Osteoblast (primary cell): ENCODE measurements at regions not wholly inside any gene's neighbourhood (a gene's known extent, or its start where the extent isn't known, plus 50 kb on each side); places are given as distances from the start of the nearest gene placed in this dataset.

Experiments used
- DNase-seq: peaks from one replicate; pipeline ENCODE4 v3.0.0; 2011; ENCODE audit warnings: low spot score, mixed read lengths; ENCODE audit not compliant: insufficient read length; ENCODE audit errors: missing footprints
- H2AFZ ChIP-seq: 2 replicates; pipeline ENCODE4 v1.6.0; 2011; ENCODE audit warnings: mild to moderate bottlenecking, low read length
- H3K27ac ChIP-seq: 2 replicates; pipeline ENCODE4 v1.5.1; 2011; ENCODE audit warnings: mild to moderate bottlenecking, low read depth, low read length, moderate library complexity
- H3K27me3 ChIP-seq: 2 replicates; pipeline ENCODE4 v1.6.0; 2012; ENCODE audit warnings: mild to moderate bottlenecking, control low read depth, inconsistent platforms, low read length, moderate library complexity; ENCODE audit not compliant: insufficient read depth
- H3K36me3 ChIP-seq: 2 replicates; pipeline ENCODE4 v1.5.1; 2011; ENCODE audit warnings: mild to moderate bottlenecking, low read length, control low read depth, moderate library complexity; ENCODE audit not compliant: insufficient read depth
- H3K4me1 ChIP-seq: 2 replicates; pipeline ENCODE4 v1.5.1; 2011; ENCODE audit warnings: mild to moderate bottlenecking, low read length, control low read depth, moderate library complexity; ENCODE audit not compliant: insufficient read depth
- H3K4me2 ChIP-seq: 2 replicates; pipeline ENCODE4 v1.6.0; 2011; ENCODE audit warnings: mild to moderate bottlenecking, low read length; ENCODE audit not compliant: insufficient read depth
- H3K4me3 ChIP-seq: fragments of 200-600 bp; sonication (generic); 3 replicates; pipeline ENCODE4 v1.5.1; 2012; ENCODE audit warnings: mild to moderate bottlenecking, low read length, inconsistent platforms; ENCODE audit not compliant: insufficient read depth
- H3K79me2 ChIP-seq: 2 replicates; pipeline ENCODE4 v1.6.0; 2012; ENCODE audit warnings: mild to moderate bottlenecking, low read length, control low read depth, inconsistent platforms; ENCODE audit not compliant: insufficient read depth
- H3K9me3 ChIP-seq: 2 replicates; pipeline ENCODE4 v1.5.1; 2011; ENCODE audit warnings: low read depth, low read length, control low read depth
- H4K20me1 ChIP-seq: 2 replicates; pipeline ENCODE4 v1.6.0; 2012; ENCODE audit warnings: mild to moderate bottlenecking, low read length, control low read depth; ENCODE audit not compliant: insufficient read depth
- TF ChIP-seq, protein P1 (sequence below): IDR thresholded peaks from 2 replicates; pipeline ENCODE4 v1.5.1; 2011; ENCODE audit warnings: mild to moderate bottlenecking, low read depth, low read length, moderate library complexity; ENCODE audit errors: extremely low read depth

DNA sequence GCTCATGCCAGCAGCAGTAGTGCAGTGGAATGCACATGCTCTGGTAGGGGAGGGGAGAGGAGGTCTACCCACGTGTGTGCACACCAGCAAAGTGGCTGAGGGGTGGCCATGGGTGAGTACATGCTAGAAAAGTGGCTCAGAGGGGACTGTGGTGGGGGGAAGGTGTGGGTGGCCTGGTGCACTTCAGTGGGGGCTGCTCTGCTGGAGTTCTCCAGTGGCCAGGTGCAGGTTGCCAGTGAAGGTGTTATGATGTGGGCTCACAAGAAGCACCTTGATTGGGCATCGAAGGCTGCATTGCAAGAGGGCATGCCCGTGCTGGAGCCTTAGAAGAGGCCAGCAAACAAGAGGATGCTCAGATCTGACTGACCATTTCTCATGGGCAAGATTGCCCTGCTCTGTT, 613.6 kb upstream of the PHF14 start:
- H3K9me3 ChIP-seq = peaks cover 2% of the 10 kb centered on the region
- TF ChIP-seq, protein P1, sequence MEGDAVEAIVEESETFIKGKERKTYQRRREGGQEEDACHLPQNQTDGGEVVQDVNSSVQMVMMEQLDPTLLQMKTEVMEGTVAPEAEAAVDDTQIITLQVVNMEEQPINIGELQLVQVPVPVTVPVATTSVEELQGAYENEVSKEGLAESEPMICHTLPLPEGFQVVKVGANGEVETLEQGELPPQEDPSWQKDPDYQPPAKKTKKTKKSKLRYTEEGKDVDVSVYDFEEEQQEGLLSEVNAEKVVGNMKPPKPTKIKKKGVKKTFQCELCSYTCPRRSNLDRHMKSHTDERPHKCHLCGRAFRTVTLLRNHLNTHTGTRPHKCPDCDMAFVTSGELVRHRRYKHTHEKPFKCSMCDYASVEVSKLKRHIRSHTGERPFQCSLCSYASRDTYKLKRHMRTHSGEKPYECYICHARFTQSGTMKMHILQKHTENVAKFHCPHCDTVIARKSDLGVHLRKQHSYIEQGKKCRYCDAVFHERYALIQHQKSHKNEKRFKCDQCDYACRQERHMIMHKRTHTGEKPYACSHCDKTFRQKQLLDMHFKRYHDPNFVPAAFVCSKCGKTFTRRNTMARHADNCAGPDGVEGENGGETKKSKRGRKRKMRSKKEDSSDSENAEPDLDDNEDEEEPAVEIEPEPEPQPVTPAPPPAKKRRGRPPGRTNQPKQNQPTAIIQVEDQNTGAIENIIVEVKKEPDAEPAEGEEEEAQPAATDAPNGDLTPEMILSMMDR = no peak

DNA sequence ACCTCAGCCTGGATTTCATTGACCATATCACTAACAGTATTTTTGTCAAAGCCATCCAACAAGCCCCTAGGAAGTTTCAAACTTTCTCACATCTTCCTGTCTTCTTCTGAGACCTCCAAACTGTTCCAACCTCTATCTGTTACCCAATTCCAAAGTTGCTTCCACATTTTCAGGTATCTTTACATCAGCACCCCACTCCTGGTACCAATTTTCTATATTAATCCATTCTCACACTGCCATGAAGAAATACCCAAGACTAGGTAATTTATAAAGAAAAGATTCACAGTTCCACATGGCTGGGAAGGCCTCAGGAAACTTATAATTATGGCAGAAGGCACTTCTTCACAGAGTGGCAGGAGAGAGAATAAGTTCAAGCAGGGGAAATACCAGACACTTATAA, 571.9 kb upstream of the PHF14 start:
- no peak overlapping the region for H2AFZ ChIP-seq
- TF ChIP-seq, protein P1 = no peak
- H3K4me3 ChIP-seq = no peak overlapping the region
- H3K79me2 ChIP-seq = no peaks in the 10 kb centered on the region
- no peaks in the 10 kb centered on the region for H3K36me3 ChIP-seq
- no peak overlapping the region for H3K4me2 ChIP-seq
- H3K27ac ChIP-seq = no peak overlapping the region
- no peak for DNase-seq
- H3K9me3 ChIP-seq = peaks cover 6% of the 10 kb centered on the region
- H3K27me3 ChIP-seq = no peaks in the 10 kb centered on the region
- no peaks in the 10 kb centered on the region for H3K4me1 ChIP-seq
- H4K20me1 ChIP-seq = no peaks in the 10 kb centered on the region

More for the DNA sequence above, 613.6 kb upstream of the PHF14 start:
- H3K27me3 ChIP-seq = no peaks in the 10 kb centered on the region
- H3K36me3 ChIP-seq = no peaks in the 10 kb centered on the region
- H2AFZ ChIP-seq = no peak overlapping the region
- no peak for DNase-seq
- H3K4me2 ChIP-seq = no peak overlapping the region
- no peaks in the 10 kb centered on the region for H3K4me1 ChIP-seq
- H4K20me1 ChIP-seq = no peaks in the 10 kb centered on the region
- H3K4me3 ChIP-seq = no peak overlapping the region
- H3K27ac ChIP-seq = no peak overlapping the region
- no peaks in the 10 kb centered on the region for H3K79me2 ChIP-seq

DNA sequence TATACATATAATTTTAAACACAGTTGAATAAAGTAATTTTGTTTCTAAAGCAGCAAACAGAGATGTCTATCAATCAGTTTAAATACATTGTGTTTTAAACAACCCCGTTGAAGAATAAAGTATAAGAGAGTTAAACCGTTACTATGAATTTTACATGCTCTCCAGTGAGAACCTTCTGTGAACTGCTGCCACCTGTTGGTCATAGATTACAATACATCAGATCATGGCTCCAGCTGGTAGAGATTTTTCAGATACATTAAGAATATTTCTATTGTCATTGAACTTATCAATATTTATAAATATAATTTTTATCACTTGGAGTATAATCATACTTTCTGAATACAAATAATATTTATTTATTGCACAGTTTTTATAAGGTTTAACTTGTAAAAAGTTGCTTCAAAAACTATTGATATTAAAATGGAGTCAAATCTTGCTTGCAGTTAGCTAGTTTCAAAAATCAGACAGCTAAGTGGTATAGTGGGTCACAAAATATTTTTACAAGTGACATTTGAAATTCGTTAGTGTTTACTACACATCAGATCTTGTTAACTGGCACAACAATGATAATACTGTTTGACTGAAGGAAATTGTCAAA, 561.2 kb upstream of the PHF14 start:
- TF ChIP-seq, protein P1 = peak; percentile 51
- Histone ChIP-seq H4K20me1 (no peaks in the 10 kb centered on the region), H3K9me3 (no peaks in the 10 kb centered on the region), H3K4me2 (no peak overlapping the region), H3K27me3 (no peaks in the 10 kb centered on the region), H3K36me3 (no peaks in the 10 kb centered on the region), H3K27ac (no peak overlapping the region), H3K4me3 (no peak overlapping the region), H3K4me1 (no peaks in the 10 kb centered on the region), H2AFZ (no peak overlapping the region), H3K79me2 (no peaks in the 10 kb centered on the region)
- peak; percentile 37 for DNase-seq

DNA sequence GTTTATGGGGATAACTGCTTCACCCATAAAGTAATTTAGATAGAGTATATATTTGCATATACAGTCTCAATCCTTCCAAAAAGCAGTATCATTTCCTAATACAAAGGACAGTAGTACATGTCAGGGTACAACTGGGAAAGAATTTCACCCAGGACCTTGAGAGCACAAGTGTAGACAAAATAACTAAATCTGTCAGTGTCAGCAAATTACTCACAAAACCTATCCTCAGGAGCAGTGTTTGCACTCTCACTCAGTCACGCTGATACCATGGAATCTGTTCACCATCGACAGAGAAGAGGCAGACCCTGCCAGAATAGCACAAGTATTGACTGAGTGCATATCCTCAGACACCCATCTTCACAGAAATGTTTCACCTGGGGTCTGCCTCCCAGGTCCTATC, 554.7 kb upstream of the PHF14 start:
- DNase-seq = no peak

More for the DNA sequence above, 554.7 kb upstream of the PHF14 start:
- no peaks in the 10 kb centered on the region for H3K79me2 ChIP-seq
- no peaks in the 10 kb centered on the region for H4K20me1 ChIP-seq
- H3K36me3 ChIP-seq = no peaks in the 10 kb centered on the region
- no peak overlapping the region for H3K4me2 ChIP-seq
- no peaks in the 10 kb centered on the region for H3K4me1 ChIP-seq
- no peaks in the 10 kb centered on the region for H3K27me3 ChIP-seq
- H3K4me3 ChIP-seq = no peak overlapping the region
- peaks cover 2% of the 10 kb centered on the region for H3K9me3 ChIP-seq
- no peak overlapping the region for H2AFZ ChIP-seq
- TF ChIP-seq, protein P1 = no peak
- H3K27ac ChIP-seq = no peak overlapping the region
